ENCODE measurements at regions not wholly inside any gene's neighbourhood (a gene's known extent, or its start where the extent isn't known, plus 50 kb on each side); places are given as distances from the start of the nearest gene placed in this dataset.
"Not testable (repeated sequence)": the region's sequence is repeated elsewhere in the genome, so short reads cannot be mapped to it uniquely, and the experiment has no call there.

GRCh38 chr1:221962385-221962784 is 220.5 kb upstream of the DUSP10 start:
- DNase-seq (ENCODE audit: low spot score), result no peak

GRCh38 chr1:221961532-221962292 is 219.8 kb upstream of the DUSP10 start:
- peak; percentile 24 for DNase-seq (ENCODE audit: low spot score)

DNA sequence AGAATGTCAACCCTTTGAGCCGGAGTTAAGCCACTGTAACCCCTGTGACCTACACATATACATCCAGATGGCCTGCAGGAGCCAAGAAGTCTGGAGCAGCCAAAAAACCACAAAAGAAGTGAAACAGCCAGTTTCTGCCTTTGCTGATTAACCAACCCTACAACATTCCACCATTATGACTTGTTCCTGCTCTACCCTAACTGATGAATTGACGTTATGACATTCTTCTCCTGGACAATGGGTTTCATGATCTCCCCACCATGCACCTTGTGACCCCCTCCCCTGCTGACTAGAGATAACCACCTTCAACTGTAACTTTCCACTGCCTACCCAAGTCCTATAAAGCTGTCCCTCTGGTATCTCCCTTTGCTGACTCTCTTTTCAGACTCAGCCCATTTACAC is 216.3 kb upstream of the DUSP10 start:
- not testable (repeated sequence) for DNase-seq (ENCODE audit: low spot score)

- DNase-seq (ENCODE audit: low spot score), result not testable (repeated sequence)
These were observed 215.5 kb upstream of the DUSP10 start for GRCh38 chr1:221957350-221957749.

DNA sequence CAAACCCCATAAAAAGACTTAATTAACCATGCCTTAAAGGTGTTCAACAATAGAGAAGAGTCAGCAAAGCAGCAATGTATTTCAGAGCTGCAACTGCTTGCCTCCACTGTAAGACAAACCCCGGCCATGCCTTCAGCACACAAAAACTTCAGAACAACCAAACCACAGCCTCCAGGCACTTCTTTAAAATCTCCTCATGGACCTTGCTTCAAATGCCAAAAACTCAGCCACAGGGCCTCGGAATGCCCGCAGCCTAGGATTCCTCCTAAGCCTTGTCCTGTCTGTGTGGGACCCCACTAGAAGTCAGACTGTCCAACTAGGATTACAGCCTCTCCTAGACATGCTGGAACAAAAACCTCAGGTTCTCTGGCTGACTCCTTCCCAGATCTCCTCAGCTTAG is 208.1 kb upstream of the DUSP10 start:
- DNase-seq (ENCODE audit: low spot score), result no peak

GRCh38 chr1:221948459-221948858 is 206.6 kb upstream of the DUSP10 start:
- no peak for DNase-seq (ENCODE audit: low spot score)

GRCh38 chr1:221947731-221948130 is 205.8 kb upstream of the DUSP10 start:
- no peak for DNase-seq (ENCODE audit: low spot score)

- no peak for DNase-seq (ENCODE audit: low spot score)
These were observed 204.9 kb upstream of the DUSP10 start for GRCh38 chr1:221946768-221947167.

DNA sequence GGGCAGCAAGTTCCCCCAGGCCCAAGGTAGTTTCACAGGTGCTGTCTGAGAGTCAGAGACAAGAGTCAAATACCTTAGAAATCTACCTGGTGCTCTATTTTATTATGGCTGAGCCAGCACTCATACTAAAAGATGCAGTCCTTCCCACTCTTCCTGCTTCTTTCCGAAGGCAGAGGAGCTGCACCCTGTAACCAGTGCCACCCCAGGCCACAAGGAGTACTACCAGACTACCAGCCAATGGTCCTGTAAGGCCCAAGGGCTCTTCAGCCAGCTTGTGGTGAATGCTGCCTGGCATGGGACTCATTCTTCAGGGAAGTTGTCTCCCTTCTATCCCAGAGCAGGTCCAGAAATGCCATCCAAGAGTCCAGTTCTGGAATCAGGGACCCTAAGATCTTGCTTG is 203.8 kb upstream of the DUSP10 start:
- no peak for DNase-seq (ENCODE audit: low spot score)

DNA sequence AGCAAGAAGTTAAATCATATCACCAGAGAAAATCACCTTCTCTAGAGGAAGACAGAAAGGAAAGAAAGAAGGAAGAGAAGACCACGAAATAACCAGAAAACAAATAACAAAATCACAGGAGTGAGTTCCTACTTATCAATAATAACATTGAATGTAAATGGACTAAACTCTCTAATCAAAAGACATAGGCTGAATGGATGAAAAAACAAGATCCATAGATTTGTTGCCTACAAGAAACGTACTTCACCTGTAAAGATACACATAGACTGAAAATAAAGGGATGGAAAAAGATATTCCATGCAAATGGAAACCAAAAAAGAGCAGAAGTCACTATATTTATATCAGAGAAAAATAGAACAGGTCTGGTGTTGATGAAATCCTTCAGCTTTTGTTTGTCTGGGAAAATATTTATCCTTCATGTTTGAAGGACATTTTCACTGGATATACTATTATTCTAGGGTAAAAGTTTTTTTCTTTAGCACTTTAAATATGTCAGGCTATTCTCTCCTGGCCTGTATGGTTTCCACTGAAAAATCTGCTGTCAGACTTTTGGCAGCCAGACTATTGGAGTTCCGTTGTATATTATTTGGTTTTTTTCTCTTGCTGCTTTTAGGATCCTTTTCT is 202.5 kb upstream of the DUSP10 start:
- DNase-seq (ENCODE audit: low spot score), result no peak

GRCh38 chr1:221940631-221941030 is 198.7 kb upstream of the DUSP10 start:
- DNase-seq (ENCODE audit: low spot score), result no peak

GRCh38 chr1:221939607-221940006 is 197.7 kb upstream of the DUSP10 start:
- DNase-seq (ENCODE audit: low spot score), result no peak

DNA sequence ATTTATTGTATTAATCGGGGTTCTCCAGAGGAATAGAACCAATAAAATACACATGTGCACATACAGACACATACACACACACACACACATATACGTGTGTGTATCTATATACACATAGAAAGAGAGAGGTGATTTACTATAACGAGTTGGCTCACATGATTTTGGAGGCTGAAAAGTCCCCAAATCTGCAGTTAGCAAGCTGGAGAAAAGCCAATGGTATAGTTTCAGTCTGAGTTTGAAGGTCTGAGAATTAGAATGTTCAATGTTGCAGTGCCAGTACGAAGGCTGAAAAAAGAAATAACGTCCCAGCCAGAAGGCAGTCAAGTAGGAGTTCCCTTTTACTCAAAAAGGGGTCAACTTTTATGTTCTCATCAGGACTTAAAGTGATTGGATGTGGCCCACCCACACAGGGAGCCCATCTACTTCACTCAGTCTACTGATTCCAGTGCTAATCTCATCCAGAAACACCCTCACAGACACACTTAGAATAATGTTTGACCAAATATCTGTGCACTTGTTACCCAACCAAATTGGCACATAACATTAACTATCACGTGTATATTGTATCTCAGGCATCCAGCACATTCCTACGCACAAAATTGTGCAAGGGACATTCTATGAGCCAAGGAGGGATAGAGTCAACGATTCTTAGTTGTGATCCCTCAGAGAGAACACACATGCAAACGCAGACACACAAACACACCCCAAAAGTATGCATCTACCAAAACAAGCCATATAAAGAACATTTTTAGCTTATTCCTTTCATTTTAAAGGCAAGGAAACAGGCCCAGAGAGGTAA is 195.5 kb upstream of the DUSP10 start:
- no peak for DNase-seq (ENCODE audit: low spot score)

- no peak for DNase-seq (ENCODE audit: low spot score)
These were observed 191.9 kb upstream of the DUSP10 start for GRCh38 chr1:221933814-221934213.

DNA sequence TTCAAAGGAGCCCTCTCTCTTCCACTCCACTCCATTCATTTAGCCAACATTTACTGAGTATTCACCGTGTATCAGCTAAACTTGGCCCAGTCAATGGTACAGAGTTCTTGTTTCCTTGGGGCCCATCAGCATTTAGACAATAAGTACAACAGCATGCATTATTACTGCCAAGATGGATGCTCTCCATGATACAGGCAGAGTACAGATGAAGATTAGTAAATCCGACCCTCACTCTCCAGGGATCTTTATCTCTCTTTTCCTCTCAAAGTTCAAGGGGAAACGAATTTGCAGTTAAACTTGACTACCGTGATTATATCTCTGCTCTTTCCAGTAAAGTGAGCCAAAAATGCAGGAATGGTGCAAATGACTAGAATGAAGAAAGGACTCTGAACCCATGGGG is 184.6 kb upstream of the DUSP10 start:
- no peak for DNase-seq (ENCODE audit: low spot score)

DNA sequence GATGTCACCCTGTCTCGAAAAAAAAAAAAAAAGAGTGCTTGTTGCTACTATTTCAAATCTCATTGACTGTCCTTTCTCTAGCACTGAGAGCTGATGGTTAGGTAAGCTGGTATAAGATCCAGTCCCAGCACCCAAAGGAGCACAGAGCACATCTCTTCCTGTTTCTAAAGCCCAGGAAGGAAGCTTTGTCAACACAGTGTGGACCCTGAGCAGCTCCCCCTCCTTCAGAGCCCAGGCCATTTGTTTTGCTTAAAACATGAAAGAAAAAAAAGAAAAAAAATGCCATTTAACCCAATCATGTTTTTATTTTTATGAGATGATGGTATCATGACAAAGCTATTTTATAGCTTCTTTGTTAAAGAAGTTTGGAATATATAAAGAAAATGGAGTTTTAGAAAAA is 184.1 kb upstream of the DUSP10 start:
- DNase-seq (ENCODE audit: low spot score), result no peak

GRCh38 chr1:221923929-221924598 is 182.2 kb upstream of the DUSP10 start:
- DNase-seq (ENCODE audit: low spot score), result no peak

DNA sequence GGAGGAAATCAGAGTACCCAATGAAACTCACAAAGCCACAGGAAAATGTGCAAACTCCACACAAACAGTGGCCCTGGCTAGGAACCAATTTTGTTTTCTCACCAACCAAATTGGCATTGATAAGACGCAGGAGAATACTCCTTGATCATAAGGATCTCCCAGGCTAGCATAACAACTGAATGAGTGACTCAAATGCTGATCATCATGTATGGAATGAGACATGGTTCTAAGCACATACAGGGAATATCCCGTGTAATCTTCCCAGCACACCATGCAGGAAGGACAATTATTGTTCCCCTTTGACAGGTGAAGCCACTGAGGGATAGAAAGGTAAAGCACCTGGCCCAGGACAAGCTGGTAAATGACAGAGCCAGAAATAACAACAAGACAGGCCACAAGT is 180.0 kb upstream of the DUSP10 start:
- no peak for DNase-seq (ENCODE audit: low spot score)

GRCh38 chr1:221919743-221920142 is 177.9 kb upstream of the DUSP10 start:
- DNase-seq (ENCODE audit: low spot score), result no peak

GRCh38 chr1:221919341-221919740 is 177.5 kb upstream of the DUSP10 start:
- DNase-seq (ENCODE audit: low spot score), result no peak

GRCh38 chr1:221916176-221916575 is 174.3 kb upstream of the DUSP10 start:
- DNase-seq (ENCODE audit: low spot score), result no peak

- no peak for DNase-seq (ENCODE audit: low spot score)
These were observed 173.9 kb upstream of the DUSP10 start for GRCh38 chr1:221915764-221916163.
